Mesendoderm (in vitro differentiated cells): ENCODE measurements at regions not wholly inside any gene's neighbourhood (a gene's known extent, or its start where the extent isn't known, plus 50 kb on each side); places are given as distances from the start of the nearest gene placed in this dataset.

ENCODE experiments used
- DNase-seq: peaks from one replicate; pipeline ENCODE4 v3.0.0; 2013
- H2AK5ac ChIP-seq: 2 replicates; pipeline ENCODE4 v1.6.1; 2013; ENCODE audit warnings: low read length, inconsistent platforms
- H2BK120ac ChIP-seq: 2 replicates; pipeline ENCODE4 v1.6.1; 2013; ENCODE audit warnings: low read depth, mild to moderate bottlenecking, low read length, moderate library complexity, mixed read lengths
- H2BK15ac ChIP-seq: replicated peaks from 2 replicates; pipeline ENCODE4 v1.6.1; 2013; ENCODE audit warnings: low read depth, mild to moderate bottlenecking, moderate library complexity
- H2BK5ac ChIP-seq: 2 replicates; pipeline ENCODE4 v1.6.1; 2013; ENCODE audit warnings: low read length, inconsistent platforms
- H3K18ac ChIP-seq: 2 replicates; pipeline ENCODE4 v1.6.1; 2013; ENCODE audit warnings: mild to moderate bottlenecking, low read length, mixed read lengths
- H3K23ac ChIP-seq: one replicate; pipeline ENCODE4 v1.6.1; 2013; ENCODE audit warnings: low read length
- H3K27ac ChIP-seq: 2 replicates; pipeline ENCODE4 v1.5.1; 2013; ENCODE audit warnings: low read depth, mild to moderate bottlenecking, inconsistent platforms, low read length, moderate library complexity
- H3K27me3 ChIP-seq: 2 replicates; pipeline ENCODE4 v1.6.1; 2013; ENCODE audit warnings: low read length, control low read depth, mild to moderate bottlenecking, inconsistent platforms; ENCODE audit not compliant: insufficient read depth, poor library complexity
- H3K36me3 ChIP-seq: 2 replicates; pipeline ENCODE4 v1.6.1; 2013; ENCODE audit warnings: low read length, inconsistent platforms; ENCODE audit not compliant: control insufficient read depth, insufficient read depth
- H3K4ac ChIP-seq: one replicate; pipeline ENCODE4 v1.6.1; 2013; ENCODE audit warnings: low read depth, mild to moderate bottlenecking, low read length, moderate library complexity
- H3K4me1 ChIP-seq: 2 replicates; pipeline ENCODE4 v1.6.1; 2013; ENCODE audit warnings: low read depth, low read length, inconsistent platforms; ENCODE audit not compliant: control insufficient read depth
- H3K4me2 ChIP-seq: 2 replicates; pipeline ENCODE4 v1.6.1; 2013; ENCODE audit warnings: low read length
- H3K4me3 ChIP-seq: 2 replicates; pipeline ENCODE4 v1.5.1; 2013; ENCODE audit warnings: mild to moderate bottlenecking, low read length
- H3K56ac ChIP-seq: one replicate; pipeline ENCODE4 v1.6.1; 2013; ENCODE audit warnings: low read length
- H3K79me1 ChIP-seq: 2 replicates; pipeline ENCODE4 v1.6.1; 2013; ENCODE audit warnings: low read length, inconsistent platforms
- H3K79me2 ChIP-seq: 2 replicates; pipeline ENCODE4 v1.6.1; 2013; ENCODE audit warnings: mild to moderate bottlenecking, low read length; ENCODE audit not compliant: control insufficient read depth, insufficient read depth
- H3K9ac ChIP-seq: 2 replicates; pipeline ENCODE4 v1.6.1; 2013; ENCODE audit warnings: low read length, inconsistent platforms
- H4K5ac ChIP-seq: one replicate; pipeline ENCODE4 v1.6.1; 2013; ENCODE audit warnings: low read length
- H4K8ac ChIP-seq: one replicate; pipeline ENCODE4 v1.6.1; 2013; ENCODE audit warnings: low read depth, mild to moderate bottlenecking, control low read depth, low read length, moderate library complexity
- WGBS: extraction: QIAGEN DNeasy Blood & Tissue Kit; methylation state at CpG from one replicate; pipeline ENCODE4 v1.1.7; 2013; ENCODE audit warnings: low lambda C conversion rate, missing lambda C conversion rate; ENCODE audit not compliant: insufficient coverage; ENCODE audit errors: extremely low coverage; 5-methylcytosine and 5-hydroxymethylcytosine counted together

- Histone ChIP-seq H3K4me2 (no peak overlapping the region), H2AK5ac (no peak overlapping the region), H3K9ac (no peak overlapping the region), H3K79me2 (no peaks in the 10 kb centered on the region), H3K27ac (no peak overlapping the region), H3K4ac (no peak overlapping the region), H3K79me1 (no peaks in the 10 kb centered on the region), H3K27me3 (no peaks in the 10 kb centered on the region), H3K36me3 (no peaks in the 10 kb centered on the region), H3K4me1 (no peaks in the 10 kb centered on the region), H4K5ac (no peak overlapping the region), H3K4me3 (no peak overlapping the region), H2BK5ac (no peak overlapping the region), H2BK120ac (no peak overlapping the region), H4K8ac (no peak overlapping the region), H3K23ac (no peak overlapping the region), H3K18ac (no peak overlapping the region), H3K56ac (no peak overlapping the region), H2BK15ac (no peak overlapping the region)
- peak; percentile 7 for DNase-seq
- no CpG with 5 or more reads among the region's 10 CpGs for WGBS
Observed at GRCh38 chr9:126160067-126160853, 166.4 kb upstream of the MVB12B start.

DNA sequence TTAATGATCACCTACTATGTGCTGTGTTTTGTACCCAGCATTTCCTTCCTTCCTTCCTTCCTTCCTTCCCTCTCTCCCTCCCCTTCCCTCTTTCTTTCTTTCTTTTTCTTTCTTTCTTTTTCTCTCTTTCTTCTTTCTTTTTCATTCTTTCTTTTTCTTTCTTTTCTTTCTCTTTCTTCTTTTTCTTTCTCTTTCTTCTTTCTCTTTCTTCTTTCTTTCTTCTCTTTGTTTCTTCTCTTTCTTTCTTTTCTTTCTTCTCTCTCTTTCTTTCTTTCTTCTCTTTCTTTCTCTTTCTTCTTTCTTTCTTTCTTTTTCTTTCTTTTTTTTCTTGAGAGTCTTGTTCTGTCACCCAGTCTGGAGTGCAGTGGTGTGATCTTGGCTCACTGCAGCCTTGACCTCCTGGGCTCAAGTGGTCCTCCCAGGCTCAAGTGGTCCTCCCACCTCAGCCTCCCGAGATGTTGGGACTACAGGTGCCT is 165.7 kb upstream of the MVB12B start:
- Histone ChIP-seq H3K79me2 (no peaks in the 10 kb centered on the region), H4K5ac (no peak overlapping the region), H3K4me3 (no peak overlapping the region), H2BK5ac (no peak overlapping the region), H3K36me3 (no peaks in the 10 kb centered on the region), H3K4me1 (no peaks in the 10 kb centered on the region), H3K4ac (no peak overlapping the region), H3K27ac (no peak overlapping the region), H2AK5ac (no peak overlapping the region), H4K8ac (no peak overlapping the region), H3K18ac (no peak overlapping the region), H3K56ac (no peak overlapping the region), H3K23ac (no peak overlapping the region), H3K27me3 (no peaks in the 10 kb centered on the region), H2BK15ac (no peak overlapping the region), H3K4me2 (no peak overlapping the region), H3K9ac (no peak overlapping the region), H2BK120ac (no peak overlapping the region), H3K79me1 (no peaks in the 10 kb centered on the region)
- no CpG with 5 or more reads among the region's 1 CpG for WGBS
- DNase-seq = no peak

- no peak overlapping the region for H3K4me3 ChIP-seq
- no peak overlapping the region for H3K56ac ChIP-seq
- H4K8ac ChIP-seq = no peak overlapping the region
- no peak overlapping the region for H3K9ac ChIP-seq
- no peak overlapping the region for H2BK120ac ChIP-seq
- WGBS = no CpG with 5 or more reads among the region's 18 CpGs
- H2AK5ac ChIP-seq = no peak overlapping the region
- no peak overlapping the region for H2BK15ac ChIP-seq
- H3K4me1 ChIP-seq = no peaks in the 10 kb centered on the region
- H3K23ac ChIP-seq = no peak overlapping the region
- H3K4ac ChIP-seq = no peak overlapping the region
- no peaks in the 10 kb centered on the region for H3K79me1 ChIP-seq
- no peaks in the 10 kb centered on the region for H3K36me3 ChIP-seq
- H3K27ac ChIP-seq = no peak overlapping the region
- H4K5ac ChIP-seq = no peak overlapping the region
- DNase-seq = no peak
- H3K27me3 ChIP-seq = no peaks in the 10 kb centered on the region
- no peak overlapping the region for H2BK5ac ChIP-seq
- H3K18ac ChIP-seq = no peak overlapping the region
- H3K4me2 ChIP-seq = no peak overlapping the region
- H3K79me2 ChIP-seq = no peaks in the 10 kb centered on the region
Observed at GRCh38 chr9:126162611-126163381, 163.8 kb upstream of the MVB12B start.

DNA sequence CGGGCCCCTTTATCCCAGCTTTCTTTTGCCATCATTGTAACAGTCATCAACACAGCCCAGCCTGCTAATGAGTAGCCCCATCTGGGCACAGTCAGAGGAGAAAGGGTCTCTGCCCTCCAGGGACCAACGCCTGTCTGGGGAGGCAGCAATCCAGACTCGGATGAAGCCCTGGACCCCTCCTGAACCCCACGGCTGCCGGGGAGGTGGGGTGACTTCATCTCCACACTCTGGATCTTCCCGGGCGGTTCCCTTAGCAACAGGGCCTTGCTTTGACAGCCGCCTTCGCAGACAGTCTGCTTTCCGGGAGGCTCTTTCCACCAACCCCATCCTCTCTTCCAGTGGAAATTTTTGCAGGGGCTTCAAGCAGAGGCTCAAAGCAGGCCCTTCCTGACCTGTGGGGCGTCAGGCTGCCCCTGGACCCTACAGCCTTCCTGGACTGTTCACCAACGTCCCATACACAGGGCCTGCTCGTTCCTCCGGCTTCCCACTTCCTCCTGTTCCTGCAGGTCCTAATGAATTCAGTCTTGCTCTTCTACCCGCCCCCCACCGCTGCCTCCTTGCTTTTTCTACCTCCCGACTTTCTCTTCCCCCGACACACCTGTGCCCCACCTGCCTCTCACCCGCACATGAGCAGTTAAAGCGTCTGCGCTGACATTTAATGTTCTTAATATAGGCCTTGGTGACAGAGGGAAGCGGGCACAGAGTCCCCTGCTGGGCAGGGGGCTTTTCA is 161.7 kb upstream of the MVB12B start:
- no peak overlapping the region for H3K27ac ChIP-seq
- H3K27me3 ChIP-seq = no peaks in the 10 kb centered on the region
- no CpG with 5 or more reads among the region's 22 CpGs for WGBS
- no peak for DNase-seq
- no peaks in the 10 kb centered on the region for H3K79me1 ChIP-seq
- no peak overlapping the region for H2BK15ac ChIP-seq
- H3K56ac ChIP-seq = no peak overlapping the region
- H4K5ac ChIP-seq = no peak overlapping the region
- H3K4me1 ChIP-seq = no peaks in the 10 kb centered on the region
- no peak overlapping the region for H3K9ac ChIP-seq
- no peak overlapping the region for H2BK5ac ChIP-seq
- no peak overlapping the region for H3K4me3 ChIP-seq
- no peaks in the 10 kb centered on the region for H3K36me3 ChIP-seq
- no peak overlapping the region for H3K4me2 ChIP-seq
- H3K23ac ChIP-seq = no peak overlapping the region
- no peak overlapping the region for H3K4ac ChIP-seq
- H3K79me2 ChIP-seq = no peaks in the 10 kb centered on the region
- H4K8ac ChIP-seq = no peak overlapping the region
- H2BK120ac ChIP-seq = no peak overlapping the region
- no peak overlapping the region for H3K18ac ChIP-seq
- no peak overlapping the region for H2AK5ac ChIP-seq

DNA sequence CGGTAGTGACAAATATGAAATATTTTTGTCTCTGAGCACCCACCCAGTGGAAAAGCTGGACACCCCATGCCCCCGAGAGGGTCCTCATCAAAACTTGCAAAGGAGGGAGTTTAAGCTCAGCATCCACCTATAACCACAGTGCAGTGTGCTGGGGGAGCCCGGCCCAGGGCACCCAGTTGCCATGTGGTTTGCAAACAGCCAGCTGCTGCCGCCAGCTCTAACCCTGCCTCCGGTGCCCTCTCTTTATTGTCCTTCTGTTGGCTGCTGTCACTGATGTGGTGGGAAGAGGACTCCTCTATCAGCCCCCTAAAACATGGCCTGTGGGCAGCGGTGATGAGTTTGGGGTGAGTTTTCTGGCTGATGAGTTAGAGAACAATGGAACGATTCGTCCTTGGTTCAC is 160.9 kb upstream of the MVB12B start:
- no peaks in the 10 kb centered on the region for H3K36me3 ChIP-seq
- H3K27ac ChIP-seq = no peak overlapping the region
- no peak overlapping the region for H2BK15ac ChIP-seq

More for the DNA sequence above, 160.9 kb upstream of the MVB12B start:
- Histone ChIP-seq H2AK5ac (no peak overlapping the region), H2BK120ac (no peak overlapping the region), H3K56ac (no peak overlapping the region), H4K8ac (no peak overlapping the region), H3K18ac (no peak overlapping the region), H3K4ac (no peak overlapping the region), H3K27me3 (no peaks in the 10 kb centered on the region), H3K79me1 (no peaks in the 10 kb centered on the region), H2BK5ac (no peak overlapping the region), H3K23ac (no peak overlapping the region), H3K79me2 (no peaks in the 10 kb centered on the region), H4K5ac (no peak overlapping the region), H3K4me1 (no peaks in the 10 kb centered on the region), H3K4me2 (no peak overlapping the region), H3K4me3 (no peak overlapping the region), H3K9ac (no peak overlapping the region)
- DNase-seq = no peak
- WGBS = no CpG with 5 or more reads among the region's 8 CpGs
